ENCODE measurements at regions not wholly inside any gene's neighbourhood (a gene's known extent, or its start where the extent isn't known, plus 50 kb on each side); places are given as distances from the start of the nearest gene placed in this dataset.
"Not testable (repeated sequence)": the region's sequence is repeated elsewhere in the genome, so short reads cannot be mapped to it uniquely, and the experiment has no call there.

DNA sequence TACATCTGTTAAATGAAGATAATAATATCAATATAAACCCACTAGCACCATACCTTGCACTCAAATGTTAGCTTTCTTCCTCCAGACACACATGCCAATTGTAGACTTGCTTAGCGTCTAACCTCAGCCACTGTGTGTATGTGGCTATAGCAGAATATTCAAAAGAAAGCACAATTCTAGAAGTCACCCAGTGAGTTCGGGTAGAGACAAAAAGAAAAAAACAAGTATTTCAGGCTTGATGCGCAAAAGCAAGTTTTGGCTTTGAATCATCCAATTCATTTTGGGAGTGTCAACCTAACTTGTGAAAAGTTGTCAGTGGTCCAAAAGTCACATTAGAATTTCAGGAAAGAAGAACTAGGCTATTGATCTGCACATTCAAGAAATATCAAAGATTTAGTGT lies 167.4 kb downstream of the PRELID2 start:
- TF ChIP-seq, protein P1, sequence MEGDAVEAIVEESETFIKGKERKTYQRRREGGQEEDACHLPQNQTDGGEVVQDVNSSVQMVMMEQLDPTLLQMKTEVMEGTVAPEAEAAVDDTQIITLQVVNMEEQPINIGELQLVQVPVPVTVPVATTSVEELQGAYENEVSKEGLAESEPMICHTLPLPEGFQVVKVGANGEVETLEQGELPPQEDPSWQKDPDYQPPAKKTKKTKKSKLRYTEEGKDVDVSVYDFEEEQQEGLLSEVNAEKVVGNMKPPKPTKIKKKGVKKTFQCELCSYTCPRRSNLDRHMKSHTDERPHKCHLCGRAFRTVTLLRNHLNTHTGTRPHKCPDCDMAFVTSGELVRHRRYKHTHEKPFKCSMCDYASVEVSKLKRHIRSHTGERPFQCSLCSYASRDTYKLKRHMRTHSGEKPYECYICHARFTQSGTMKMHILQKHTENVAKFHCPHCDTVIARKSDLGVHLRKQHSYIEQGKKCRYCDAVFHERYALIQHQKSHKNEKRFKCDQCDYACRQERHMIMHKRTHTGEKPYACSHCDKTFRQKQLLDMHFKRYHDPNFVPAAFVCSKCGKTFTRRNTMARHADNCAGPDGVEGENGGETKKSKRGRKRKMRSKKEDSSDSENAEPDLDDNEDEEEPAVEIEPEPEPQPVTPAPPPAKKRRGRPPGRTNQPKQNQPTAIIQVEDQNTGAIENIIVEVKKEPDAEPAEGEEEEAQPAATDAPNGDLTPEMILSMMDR (IDR thresholded peaks at IDR 0.05; ENCODE audit: low read depth, low read length) = no peak
- H3K36me3 ChIP-seq = no peaks in the 10 kb centered on the region
- no peak overlapping the region for H3K4me3 ChIP-seq (ENCODE audit: low read depth, low read length)
- no peak for DNase-seq
- H3K27ac ChIP-seq = no peak overlapping the region
- H3K9me3 ChIP-seq (ENCODE audit: severe bottlenecking) = no peaks in the 10 kb centered on the region
- no peaks in the 10 kb centered on the region for H3K27me3 ChIP-seq (ENCODE audit: insufficient read depth, low read depth, severe bottlenecking)

DNA sequence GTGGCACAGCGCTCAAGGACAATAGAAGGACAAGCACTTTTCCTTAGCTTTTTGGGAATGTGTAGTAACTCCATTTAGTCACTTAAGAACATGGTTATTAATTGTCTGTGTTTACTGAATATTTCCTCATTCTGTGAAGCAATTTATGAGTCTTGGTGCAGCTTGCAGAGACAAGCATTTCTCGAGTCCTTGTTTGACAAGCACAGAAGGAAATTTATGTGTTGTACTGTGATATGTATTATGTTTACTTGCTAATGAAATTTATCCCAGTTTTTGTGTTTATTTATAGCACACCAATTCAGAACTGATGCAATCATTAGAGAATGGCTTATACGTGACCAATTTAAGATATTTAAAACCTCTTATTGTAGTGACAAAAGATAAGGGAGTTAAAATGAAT lies 168.6 kb downstream of the PRELID2 start:
- no peaks in the 10 kb centered on the region for H3K27me3 ChIP-seq (ENCODE audit: insufficient read depth, low read depth, severe bottlenecking)
- no peaks in the 10 kb centered on the region for H3K36me3 ChIP-seq
- TF ChIP-seq, protein P1 (IDR thresholded peaks at IDR 0.05; ENCODE audit: low read depth, low read length) = no peak
- no peak for DNase-seq
- H3K9me3 ChIP-seq (ENCODE audit: severe bottlenecking) = no peaks in the 10 kb centered on the region
- no peak overlapping the region for H3K27ac ChIP-seq
- H3K4me3 ChIP-seq (ENCODE audit: low read depth, low read length) = no peak overlapping the region

- Histone ChIP-seq H3K27me3 (ENCODE audit: insufficient read depth, low read depth, severe bottlenecking) (no peaks in the 10 kb centered on the region), H3K9me3 (ENCODE audit: severe bottlenecking) (no peaks in the 10 kb centered on the region), H3K4me3 (ENCODE audit: low read depth, low read length) (no peak overlapping the region), H3K27ac (no peak overlapping the region), H3K36me3 (no peaks in the 10 kb centered on the region)
- TF ChIP-seq, protein P1 (IDR thresholded peaks at IDR 0.05; ENCODE audit: low read depth, low read length) = no peak
- DNase-seq = no peak
These were observed 173.2 kb downstream of the PRELID2 start for GRCh38 chr5:145661737-145662485.

- no peaks in the 10 kb centered on the region for H3K27me3 ChIP-seq (ENCODE audit: insufficient read depth, low read depth, severe bottlenecking)
- H3K27ac ChIP-seq = no peak overlapping the region
- TF ChIP-seq, protein P1 (IDR thresholded peaks at IDR 0.05; ENCODE audit: low read depth, low read length) = no peak
- no peaks in the 10 kb centered on the region for H3K36me3 ChIP-seq
- no peaks in the 10 kb centered on the region for H3K9me3 ChIP-seq (ENCODE audit: severe bottlenecking)
- no peak for DNase-seq
- H3K4me3 ChIP-seq (ENCODE audit: low read depth, low read length) = no peak overlapping the region
These were observed 174.1 kb downstream of the PRELID2 start for GRCh38 chr5:145660897-145661640.

DNA sequence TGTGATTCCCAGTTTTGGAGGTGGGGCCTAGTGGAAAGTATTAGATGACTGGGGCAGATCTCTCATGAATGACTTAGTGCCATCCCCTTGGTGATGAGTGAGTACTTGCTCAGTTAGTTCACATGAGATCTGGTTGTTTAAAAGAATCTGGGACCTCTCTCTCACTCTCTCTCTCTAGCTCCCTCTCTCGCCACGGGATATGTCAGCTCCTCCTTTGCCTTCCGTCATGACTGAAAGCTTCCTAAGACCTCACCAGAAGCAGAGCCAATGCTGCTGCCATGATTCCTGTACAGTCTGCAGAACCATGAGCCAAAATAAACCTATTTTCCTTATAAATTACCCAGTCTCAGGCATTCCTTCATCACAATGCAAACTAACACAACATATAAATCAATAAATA lies 176.7 kb downstream of the PRELID2 start:
- DNase-seq = no peak
- Histone ChIP-seq H3K27me3 (ENCODE audit: insufficient read depth, low read depth, severe bottlenecking) (no peaks in the 10 kb centered on the region), H3K4me3 (ENCODE audit: low read depth, low read length) (no peak overlapping the region), H3K36me3 (no peaks in the 10 kb centered on the region), H3K9me3 (ENCODE audit: severe bottlenecking) (peaks cover 4% of the 10 kb centered on the region), H3K27ac (no peak overlapping the region)
- TF ChIP-seq, protein P1 (IDR thresholded peaks at IDR 0.05; ENCODE audit: low read depth, low read length) = no peak

DNA sequence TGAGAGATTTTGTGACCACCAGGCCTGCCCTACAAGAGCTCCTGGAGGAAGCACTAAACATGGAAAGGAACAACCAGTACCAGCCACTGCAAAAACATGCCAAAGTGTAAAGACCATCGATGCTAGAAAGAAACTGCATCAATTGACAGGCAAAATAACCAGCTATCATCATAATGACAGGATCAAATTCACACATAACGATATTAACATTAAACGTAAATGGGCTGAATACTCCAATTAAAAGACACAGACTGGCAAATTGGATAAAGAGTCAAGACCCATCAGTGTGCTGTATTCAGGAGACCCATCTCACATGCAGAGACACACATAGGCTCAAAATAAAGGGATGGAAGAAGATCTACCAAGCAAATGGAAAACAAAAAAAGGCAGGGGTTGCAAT lies 182.4 kb downstream of the PRELID2 start:
- not testable (repeated sequence) for H3K9me3 ChIP-seq (ENCODE audit: severe bottlenecking); H3K4me3 ChIP-seq (ENCODE audit: low read depth, low read length); H3K27me3 ChIP-seq (ENCODE audit: insufficient read depth, low read depth, severe bottlenecking)

GRCh38 chr5:145647137-145647536 lies 188.0 kb downstream of the PRELID2 start:
- not testable (repeated sequence) for H3K27ac ChIP-seq; H3K27me3 ChIP-seq (ENCODE audit: insufficient read depth, low read depth, severe bottlenecking); H3K9me3 ChIP-seq (ENCODE audit: severe bottlenecking); DNase-seq; H3K36me3 ChIP-seq; H3K4me3 ChIP-seq (ENCODE audit: low read depth, low read length)

More for the DNA sequence above, 182.4 kb downstream of the PRELID2 start:
- DNase-seq, H3K36me3 ChIP-seq, H3K27ac ChIP-seq: not testable (repeated sequence)

DNA sequence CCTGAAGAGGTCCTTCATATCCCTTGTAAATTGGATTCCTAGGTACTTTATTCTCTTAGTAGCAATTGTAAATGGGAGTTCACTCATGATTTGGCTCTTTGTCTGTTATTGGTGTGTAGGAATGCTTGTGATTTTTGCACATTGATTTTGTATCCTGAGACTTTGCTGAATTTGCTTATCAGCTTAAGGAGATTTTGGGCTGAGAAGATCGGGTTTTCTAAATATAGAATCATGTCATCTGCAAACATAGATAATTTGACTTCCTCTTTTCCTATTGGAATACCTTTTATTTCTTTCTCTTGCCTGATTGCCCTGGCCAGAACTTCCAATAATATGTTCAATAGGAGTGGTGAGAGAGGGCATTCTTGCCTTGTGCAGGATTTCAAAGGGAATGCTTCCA lies 191.9 kb downstream of the PRELID2 start:
- DNase-seq; H3K27me3 ChIP-seq (ENCODE audit: insufficient read depth, low read depth, severe bottlenecking); H3K4me3 ChIP-seq (ENCODE audit: low read depth, low read length); H3K27ac ChIP-seq; H3K9me3 ChIP-seq (ENCODE audit: severe bottlenecking); H3K36me3 ChIP-seq: not testable (repeated sequence)
